ENCODE measurements at regions not wholly inside any gene's neighbourhood (a gene's known extent, or its start where the extent isn't known, plus 50 kb on each side); places are given as distances from the start of the nearest gene placed in this dataset.

GRCh38 chr10:9158675-9159074, 1104.2 kb downstream of the GATA3 start:
- H2AFZ ChIP-seq (ENCODE audit: low read depth, low read length), result no peak overlapping the region
- no peak for FAIRE-seq
- CTCF ChIA-PET, result no interaction called here

More at GRCh38 chr10:9158675-9159074, 1104.2 kb downstream of the GATA3 start:
- dilution Hi-C loops (cut with MboI; ENCODE audit: extremely low pct_ligation_motif_present, low sequenced_read_pairs), result no loop called here
- intact Hi-C loops (cut with micrococcal nuclease), result no loop called here
- POLR2A ChIA-PET, result no interaction called here
- TF ChIP-seq MAX (IDR thresholded peaks at IDR 0.05; ENCODE audit: insufficient read depth, insufficient read length) (no peak), MYC (IDR thresholded peaks at IDR 0.05; ENCODE audit: low read depth, low read length) (no peak), EZH2 (IDR thresholded peaks at IDR 0.05; ENCODE audit: borderline replicate concordance, low read depth, low read length, severe bottlenecking) (no peak), FOS (IDR thresholded peaks at IDR 0.05; ENCODE audit: borderline replicate concordance, insufficient read depth, low read length) (no peak), POLR2AphosphoS5 (IDR thresholded peaks at IDR 0.05; ENCODE audit: insufficient read depth, low read depth, low read length) (no peak), JUN (IDR thresholded peaks at IDR 0.05; ENCODE audit: borderline replicate concordance, insufficient read depth, insufficient read length, low read depth) (no peak), POLR2A (IDR thresholded peaks at IDR 0.05; ENCODE audit: low read depth, low read length) (no peak), GATA2 (IDR thresholded peaks at IDR 0.05; ENCODE audit: insufficient read depth, insufficient read length, low read depth, low read length) (no peak), CTCF (IDR thresholded peaks at IDR 0.05; ENCODE audit: extremely low read depth in 1 of 2, insufficient read depth in 1 of 2, low read depth in 1 of 2, low read length in 2 of 2) (no peak)
- DNase-seq (ENCODE audit: low read depth, low spot score), result no peak
- H3K9me1 ChIP-seq (replicated peaks; ENCODE audit: control insufficient read depth, extremely low read depth, insufficient read depth, low read length), result no peaks in the 10 kb centered on the region
- no peak overlapping the region for H3K4me2 ChIP-seq (ENCODE audit: insufficient read depth, low read length)
- no peaks in the 10 kb centered on the region for H4K20me1 ChIP-seq (replicated peaks; ENCODE audit: control insufficient read depth, extremely low read depth, insufficient read depth, low read length)
- H3K4me3 ChIP-seq (replicated peaks in 1 of 3; ENCODE audit: insufficient read depth in 1 of 3, low read depth in 1 of 3, low read length in 3 of 3), result no peak overlapping the region
- H3K36me3 ChIP-seq (ENCODE audit: control insufficient read depth in 2 of 2, extremely low read depth in 1 of 2, insufficient read depth in 2 of 2, low read length in 2 of 2), result no peaks in the 10 kb centered on the region
- no peaks in the 10 kb centered on the region for H3K9me3 ChIP-seq (replicated peaks; ENCODE audit: control insufficient read depth, insufficient read depth, low read length)
- H3K27me3 ChIP-seq (ENCODE audit: control insufficient read depth in 2 of 2, insufficient read depth in 2 of 2, low read length in 2 of 2), result no peaks in the 10 kb centered on the region
- BruUV-seq (replicated peaks), result no TSS peak
- no peak overlapping the region for H3K9ac ChIP-seq (replicated peaks; ENCODE audit: extremely low read depth, insufficient read depth, low read length)
- no peak overlapping the region for H3K27ac ChIP-seq (ENCODE audit: insufficient read depth, low read depth, low read length)
- no peaks in the 10 kb centered on the region for H3K79me2 ChIP-seq (ENCODE audit: control insufficient read depth, insufficient read depth, low read length)
- no peaks in the 10 kb centered on the region for H3K4me1 ChIP-seq (ENCODE audit: control insufficient read depth, extremely low read depth, insufficient read depth, low read length)

All from endothelial cell of umbilical vein (primary cell).